Upper lobe of left lung (tissue), 6 donors: ENCODE measurements at regions not wholly inside any gene's neighbourhood (a gene's known extent, or its start where the extent isn't known, plus 50 kb on each side); places are given as distances from the start of the nearest gene placed in this dataset.

Experiments
- ATAC-seq, 2 donors: fragments of 200-7000 bp; cut with Tn5 transposase; one replicate each; pipeline ENCODE4 v1.9.1; 2022; ENCODE audit warnings: mild to moderate bottlenecking in 2 of 2, moderate library complexity in 2 of 2; ENCODE audit not compliant: low FRiP score in 2 of 2
- DNase-seq, 2 donors: peaks; one replicate each; pipeline ENCODE4 v3.0.0-alpha.2; 2019 to 2020
- H3K27ac ChIP-seq, 4 donors: fragments of 200-600 bp; sonication (generic); one replicate each; pipeline ENCODE4 v1.5.1; 2016 to 2019
- H3K27me3 ChIP-seq, 4 donors: fragments of 200-600 bp; sonication (generic); one replicate each; pipeline ENCODE4 v1.5.1; 2017 to 2019
- H3K36me3 ChIP-seq, 4 donors: fragments of 200-600 bp; sonication (generic); one replicate each; pipeline ENCODE4 v1.5.1; 2016 to 2019
- H3K4me1 ChIP-seq, 4 donors: fragments of 200-600 bp; sonication (generic); one replicate each; pipeline ENCODE4 v1.5.1; 2018 to 2019
- H3K4me3 ChIP-seq, 4 donors: fragments of 200-600 bp; sonication (generic); one replicate each; pipeline ENCODE4 v1.5.1; 2017 to 2019; ENCODE audit warnings: mild to moderate bottlenecking in 2 of 4, moderate library complexity in 1 of 4
- H3K9me3 ChIP-seq, 4 donors: fragments of 200-600 bp; sonication (generic); one replicate each; pipeline ENCODE4 v1.5.1; 2018 to 2019
- CTCF ChIP-seq, 6 experiments: fragments of 450-650 bp in 4 of 6; fragments of 200-600 bp in 2 of 6; sonication (generic) in 2 of 6; IDR thresholded peaks; one replicate each; pipeline ENCODE4 v1.5.1; 2016 to 2019; ENCODE audit warnings: antibody characterized with exemption in 6 of 6
- EP300 ChIP-seq, 4 donors: sonication (generic); formaldehyde crosslinking; IDR thresholded peaks; one replicate each; pipeline ENCODE4 v1.5.1; 2017; ENCODE audit warnings: antibody characterized with exemption in 4 of 4, control low read depth in 2 of 4
- POLR2A ChIP-seq, 4 donors: fragments of 450-650 bp; IDR thresholded peaks; one replicate each; pipeline ENCODE4 v1.5.1; 2016 to 2017; ENCODE audit warnings: antibody characterized with exemption in 4 of 4, mild to moderate bottlenecking in 2 of 4
- POLR2AphosphoS5 ChIP-seq, 2 donors: sonication (generic); formaldehyde crosslinking; IDR thresholded peaks; one replicate each; pipeline ENCODE4 v1.5.1; 2017; ENCODE audit warnings: antibody characterized with exemption in 2 of 2
- WGBS, 2 donors: methylation state at CpG; one replicate each; pipeline ENCODE4 v1.1.5; 2017 to 2018; 5-methylcytosine and 5-hydroxymethylcytosine counted together
- donor health status: DM: no; HTN: no; CAD: no; lungs with moderate emphysema.
- donor health status: DM: no; HTN: yes; CAD: no; lungs with severe emphysema.

- ATAC-seq: no peak
- no peaks in the 10 kb centered on the region for H3K27me3 ChIP-seq
These were observed 153.9 kb downstream of the EMP1 start for GRCh38 chr12:13350381-13350780.

GRCh38 chr12:13348464-13348863, 151.9 kb downstream of the EMP1 start:
- TF ChIP-seq POLR2AphosphoS5 (IDR thresholded peaks at IDR 0.05) (no peak), EP300 (IDR thresholded peaks at IDR 0.05) (no peak), POLR2A (IDR thresholded peaks at IDR 0.05) (no peak), CTCF (IDR thresholded peaks at IDR 0.05) (no peak)
- 67 to 93% methylated on average over 1 of the region's 1 CpG for WGBS, 2 donors

More at GRCh38 chr12:13350381-13350780, 153.9 kb downstream of the EMP1 start:
- H3K36me3 ChIP-seq: no peaks in the 10 kb centered on the region
- TF ChIP-seq CTCF (IDR thresholded peaks at IDR 0.05): no peak
- no peak for TF ChIP-seq POLR2A (IDR thresholded peaks at IDR 0.05)
- TF ChIP-seq EP300 (IDR thresholded peaks at IDR 0.05): no peak
- no peak for TF ChIP-seq POLR2AphosphoS5 (IDR thresholded peaks at IDR 0.05)
- no peak overlapping the region for H3K27ac ChIP-seq
- no peak for DNase-seq
- WGBS, 2 donors: 41 to 86% methylated on average over 2 of the region's 2 CpGs
- H3K9me3 ChIP-seq: no peaks in the 10 kb centered on the region
- no peaks in the 10 kb centered on the region for H3K4me1 ChIP-seq
- H3K4me3 ChIP-seq: no peak overlapping the region

GRCh38 chr12:13347241-13348043, 150.9 kb downstream of the EMP1 start:
- ATAC-seq (peak; percentile 28 to 92), DNase-seq (no peak)
- Histone ChIP-seq H3K4me1 (no peaks in the 10 kb centered on the region), H3K36me3 (no peaks in the 10 kb centered on the region), H3K4me3 (no peak overlapping the region), H3K27ac (no peak overlapping the region), H3K9me3 (no peaks in the 10 kb centered on the region), H3K27me3 (no peaks in the 10 kb centered on the region)
- 56 to 77% methylated on average over 3 to 4 of the region's 4 CpGs for WGBS, 2 donors
- no peak for TF ChIP-seq POLR2A (IDR thresholded peaks at IDR 0.05)
- no peak for TF ChIP-seq EP300 (IDR thresholded peaks at IDR 0.05)
- TF ChIP-seq CTCF (IDR thresholded peaks at IDR 0.05): no peak
- TF ChIP-seq POLR2AphosphoS5 (IDR thresholded peaks at IDR 0.05): no peak

More at GRCh38 chr12:13348464-13348863, 151.9 kb downstream of the EMP1 start:
- Histone ChIP-seq H3K4me1 (no peaks in the 10 kb centered on the region), H3K27me3 (no peaks in the 10 kb centered on the region), H3K9me3 (no peaks in the 10 kb centered on the region), H3K36me3 (no peaks in the 10 kb centered on the region), H3K4me3 (no peak overlapping the region), H3K27ac (no peak overlapping the region)
- DNase-seq: no peak
- no peak for ATAC-seq

- DNase-seq (no peak), ATAC-seq (no peak)
- no peak overlapping the region for H3K27ac ChIP-seq
- no peak overlapping the region for H3K4me3 ChIP-seq
- H3K36me3 ChIP-seq: no peaks in the 10 kb centered on the region
- H3K4me1 ChIP-seq: no peaks in the 10 kb centered on the region
- no peaks in the 10 kb centered on the region for H3K9me3 ChIP-seq
- TF ChIP-seq POLR2AphosphoS5 (IDR thresholded peaks at IDR 0.05): no peak
- no peak for TF ChIP-seq POLR2A (IDR thresholded peaks at IDR 0.05)
- no peak for TF ChIP-seq EP300 (IDR thresholded peaks at IDR 0.05)
- TF ChIP-seq CTCF (IDR thresholded peaks at IDR 0.05): no peak
- no peaks in the 10 kb centered on the region for H3K27me3 ChIP-seq
These were observed 149.2 kb downstream of the EMP1 start for GRCh38 chr12:13345722-13346121.

- TF ChIP-seq EP300 (IDR thresholded peaks at IDR 0.05) (no peak), CTCF (IDR thresholded peaks at IDR 0.05) (no peak)
These were observed 146.8 kb downstream of the EMP1 start for GRCh38 chr12:13343375-13343774.

More at GRCh38 chr12:13343375-13343774, 146.8 kb downstream of the EMP1 start:
- Histone ChIP-seq H3K36me3 (no peaks in the 10 kb centered on the region), H3K27me3 (no peaks in the 10 kb centered on the region), H3K4me3 (no peak overlapping the region), H3K9me3 (no peaks in the 10 kb centered on the region), H3K27ac (no peak overlapping the region), H3K4me1 (no peaks in the 10 kb centered on the region)
- no peak for ATAC-seq
- 82 to 86% methylated on average over 1 to 2 of the region's 2 CpGs for WGBS, 2 donors
- no peak for DNase-seq
